Panc1 (cell line): ENCODE measurements at regions not wholly inside any gene's neighbourhood (a gene's known extent, or its start where the extent isn't known, plus 50 kb on each side); places are given as distances from the start of the nearest gene placed in this dataset.

Experiments used
- ATAC-seq: fragments of 200-7000 bp; cut with Tn5 transposase; 2 replicates; pipeline ENCODE4 v1.9.1; 2020; ENCODE audit warnings: mild to moderate bottlenecking, moderate library complexity
- BruUV-seq: library from RNA; stranded (reverse); fragments of 400-500 nt; replicated peaks from 2 replicates; lab custom pipeline; 2021; lab: Mats Ljungman, UMichigan
- CTCF ChIA-PET: fragments of 300-600 bp; sonication (Branson Sonifier 250); formaldehyde crosslinking; loops from one replicate; lab custom pipeline; 2022; ENCODE audit warnings: antibody characterized with exemption; lab: Charles Lee
- POLR2A ChIA-PET: fragments of 300-600 bp; sonication (Branson Sonifier 250); formaldehyde crosslinking; loops from one replicate; lab custom pipeline; 2022; ENCODE audit warnings: antibody characterized with exemption; lab: Charles Lee
- DNase-seq: peaks from one replicate; pipeline ENCODE4 v3.0.0-alpha.2; 2010; ENCODE audit warnings: low read depth, low spot score
- H3K27ac ChIP-seq: 2 replicates; pipeline ENCODE4 v1.5.1; 2011; ENCODE audit warnings: mild to moderate bottlenecking, low read length, inconsistent platforms
- H3K27me3 ChIP-seq: fragments of 200-500 bp; sonication (Bioruptor generic); 2 replicates; pipeline ENCODE4 v1.6.0; 2014; ENCODE audit warnings: low read length, inconsistent platforms; ENCODE audit not compliant: control insufficient read depth, insufficient read depth
- H3K36me3 ChIP-seq: fragments of 200-500 bp; sonication (Bioruptor generic); 2 replicates; pipeline ENCODE4 v1.5.1; 2014; ENCODE audit warnings: inconsistent platforms, mild to moderate bottlenecking, low read length, moderate library complexity; ENCODE audit not compliant: control insufficient read depth, insufficient read depth
- H3K4me1 ChIP-seq: 2 replicates; pipeline ENCODE4 v1.5.1; 2011; ENCODE audit warnings: inconsistent platforms, mild to moderate bottlenecking, low read length, moderate library complexity; ENCODE audit not compliant: control insufficient read depth, insufficient read depth
- H3K4me3 ChIP-seq, 2 experiments: 2 replicates each; pipeline ENCODE4 v1.5.1; 2011 to 2012; ENCODE audit warnings: low read depth in 2 of 2, low read length in 2 of 2, mild to moderate bottlenecking in 2 of 2, inconsistent platforms in 1 of 2, moderate library complexity in 1 of 2
- H3K9me3 ChIP-seq: fragments of 200-500 bp; sonication (Bioruptor generic); 2 replicates; pipeline ENCODE4 v1.5.1; 2014; ENCODE audit warnings: low read depth, mild to moderate bottlenecking, inconsistent platforms, low read length, moderate library complexity; ENCODE audit not compliant: control insufficient read depth, insufficient read depth
- CTCF ChIP-seq: fragments of 450-650 bp; IDR thresholded peaks from 2 replicates; pipeline ENCODE4 v1.5.1; 2017; ENCODE audit warnings: mild to moderate bottlenecking
- POLR2AphosphoS5 ChIP-seq: IDR thresholded peaks from 2 replicates; pipeline ENCODE4 v1.6.1; 2012; ENCODE audit warnings: mild to moderate bottlenecking, low read depth, low read length, moderate library complexity
- SIN3A ChIP-seq: IDR thresholded peaks from 2 replicates; pipeline ENCODE4 v1.6.1; 2012; ENCODE audit warnings: low read depth, mild to moderate bottlenecking, low read length, moderate library complexity, borderline replicate concordance; ENCODE audit not compliant: insufficient read depth
- TCF7L2 ChIP-seq: IDR thresholded peaks from 2 replicates; pipeline ENCODE4 v1.6.1; 2011; ENCODE audit warnings: mild to moderate bottlenecking, low read depth, low read length, inconsistent platforms
- in situ Hi-C: cut with HindIII; loops from 2 replicates; pipeline ENCODE4 v1.10.0; 2016; ENCODE audit warnings: low sequenced_read_pairs, low pct_unique_long_range_greater_than_20kb
- intact Hi-C: fragments of 100-400 bp; cut with micrococcal nuclease; formaldehyde crosslinking; loops from one replicate; pipeline ENCODE4 v1.10.0; 2022; ENCODE audit not compliant: unreplicated experiment
- TF ChIP-seq, protein P1 (sequence below), 2 experiments: IDR thresholded peaks; 2 replicates each; pipeline ENCODE4 v1.6.1; 2011 to 2012; ENCODE audit warnings: low read depth in 2 of 2, control low read depth in 1 of 2, low read length in 1 of 2, mild to moderate bottlenecking in 1 of 2, moderate library complexity in 1 of 2; ENCODE audit not compliant: insufficient read depth in 1 of 2

DNA sequence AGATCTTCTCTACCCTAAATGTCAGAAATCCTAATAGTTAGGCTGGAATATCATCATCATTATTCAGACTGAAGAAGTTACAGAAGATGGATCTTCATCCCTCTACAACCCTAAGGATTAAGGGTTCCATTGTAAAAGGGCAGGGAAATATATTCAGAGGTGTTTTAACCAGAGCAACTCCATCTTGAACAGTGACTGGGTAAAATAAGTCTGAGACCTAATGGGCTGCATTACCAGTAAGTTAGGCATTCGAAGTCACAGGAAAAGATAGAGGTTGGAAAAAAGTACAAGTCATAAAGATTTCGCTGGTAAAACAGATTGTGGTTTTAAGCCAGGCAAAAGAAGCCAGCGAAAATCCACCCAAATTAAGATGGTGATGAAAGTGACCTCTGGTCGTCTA is 968.7 kb downstream of the CNTNAP5 start:
- no peaks in the 10 kb centered on the region for H3K27me3 ChIP-seq
- DNase-seq = no peak
- ChIA-PET CTCF (no interaction called here), POLR2A (no interaction called here)
- no peaks in the 10 kb centered on the region for H3K9me3 ChIP-seq
- no peak overlapping the region for H3K27ac ChIP-seq
- TF ChIP-seq CTCF (no peak), POLR2AphosphoS5 (no peak)
- TF ChIP-seq, protein P1, sequence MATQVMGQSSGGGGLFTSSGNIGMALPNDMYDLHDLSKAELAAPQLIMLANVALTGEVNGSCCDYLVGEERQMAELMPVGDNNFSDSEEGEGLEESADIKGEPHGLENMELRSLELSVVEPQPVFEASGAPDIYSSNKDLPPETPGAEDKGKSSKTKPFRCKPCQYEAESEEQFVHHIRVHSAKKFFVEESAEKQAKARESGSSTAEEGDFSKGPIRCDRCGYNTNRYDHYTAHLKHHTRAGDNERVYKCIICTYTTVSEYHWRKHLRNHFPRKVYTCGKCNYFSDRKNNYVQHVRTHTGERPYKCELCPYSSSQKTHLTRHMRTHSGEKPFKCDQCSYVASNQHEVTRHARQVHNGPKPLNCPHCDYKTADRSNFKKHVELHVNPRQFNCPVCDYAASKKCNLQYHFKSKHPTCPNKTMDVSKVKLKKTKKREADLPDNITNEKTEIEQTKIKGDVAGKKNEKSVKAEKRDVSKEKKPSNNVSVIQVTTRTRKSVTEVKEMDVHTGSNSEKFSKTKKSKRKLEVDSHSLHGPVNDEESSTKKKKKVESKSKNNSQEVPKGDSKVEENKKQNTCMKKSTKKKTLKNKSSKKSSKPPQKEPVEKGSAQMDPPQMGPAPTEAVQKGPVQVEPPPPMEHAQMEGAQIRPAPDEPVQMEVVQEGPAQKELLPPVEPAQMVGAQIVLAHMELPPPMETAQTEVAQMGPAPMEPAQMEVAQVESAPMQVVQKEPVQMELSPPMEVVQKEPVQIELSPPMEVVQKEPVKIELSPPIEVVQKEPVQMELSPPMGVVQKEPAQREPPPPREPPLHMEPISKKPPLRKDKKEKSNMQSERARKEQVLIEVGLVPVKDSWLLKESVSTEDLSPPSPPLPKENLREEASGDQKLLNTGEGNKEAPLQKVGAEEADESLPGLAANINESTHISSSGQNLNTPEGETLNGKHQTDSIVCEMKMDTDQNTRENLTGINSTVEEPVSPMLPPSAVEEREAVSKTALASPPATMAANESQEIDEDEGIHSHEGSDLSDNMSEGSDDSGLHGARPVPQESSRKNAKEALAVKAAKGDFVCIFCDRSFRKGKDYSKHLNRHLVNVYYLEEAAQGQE (IDR thresholded peaks at IDR 0.05; ENCODE audit: insufficient read depth in 1 of 2, low read depth in 2 of 2, low read length in 1 of 2) = no peak
- H3K4me3 ChIP-seq = no peak overlapping the region
- in situ Hi-C loops = no loop called here
- intact Hi-C loops = no loop called here
- no peaks in the 10 kb centered on the region for H3K4me1 ChIP-seq
- no peaks in the 10 kb centered on the region for H3K36me3 ChIP-seq
- no TSS peak for BruUV-seq
- ATAC-seq = no peak

DNA sequence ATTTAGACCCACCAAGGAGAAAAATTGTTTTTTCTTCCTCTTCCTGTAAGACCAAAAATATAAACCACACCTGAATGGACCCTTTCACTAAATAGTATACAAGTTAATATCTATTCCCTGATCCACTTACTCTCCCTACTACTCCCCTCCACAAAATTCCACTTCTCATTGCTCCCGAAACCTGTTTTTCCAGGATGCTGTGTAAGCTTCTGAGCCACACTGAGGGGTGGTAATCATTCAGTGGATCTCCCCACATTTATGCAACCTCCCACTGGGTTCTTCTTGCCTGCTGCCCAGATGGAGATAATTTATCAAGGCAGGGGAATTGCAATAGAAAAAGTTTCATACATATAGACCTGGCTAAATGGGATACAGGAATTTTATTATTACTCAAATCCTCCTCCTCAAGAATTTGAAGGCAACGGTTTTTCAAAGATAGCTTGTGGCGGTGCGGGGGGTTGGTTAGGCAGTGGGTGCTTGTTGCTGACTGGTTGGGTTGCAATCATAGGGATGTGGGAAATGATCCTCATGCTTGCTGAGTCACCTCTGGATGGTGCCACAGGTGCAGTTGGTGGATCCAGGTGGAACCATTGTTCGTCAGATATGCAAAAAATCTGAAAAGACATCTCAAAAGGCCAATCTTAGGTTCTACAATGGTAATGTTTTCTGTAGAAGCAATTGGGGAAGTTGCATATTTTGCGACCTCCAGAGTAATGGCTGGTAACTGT is 970.3 kb downstream of the CNTNAP5 start:
- Histone ChIP-seq H3K4me1 (no peaks in the 10 kb centered on the region), H3K36me3 (no peaks in the 10 kb centered on the region), H3K27ac (no peak overlapping the region), H3K4me3 (no peak overlapping the region), H3K27me3 (no peaks in the 10 kb centered on the region), H3K9me3 (no peaks in the 10 kb centered on the region)
- ChIA-PET CTCF (no interaction called here), POLR2A (interaction anchor here (0.6 kb wide), 1 partner anchor 83 kb away, joined by 8 read pairs; no protein-coding TSS in a partner anchor)
- intact Hi-C loops (no loop called here), in situ Hi-C loops (no loop called here)
- TF ChIP-seq POLR2AphosphoS5 = no peak
- no peak for TF ChIP-seq CTCF
- no peak for TF ChIP-seq SIN3A
- TF ChIP-seq TCF7L2 = no peak
- TF ChIP-seq, protein P1 (IDR thresholded peaks at IDR 0.05; ENCODE audit: insufficient read depth in 1 of 2, low read depth in 2 of 2, low read length in 1 of 2) = no peak
- BruUV-seq = no TSS peak
- no peak for ATAC-seq
- no peak for DNase-seq
